Karpas-422 (cell line): ENCODE measurements at regions not wholly inside any gene's neighbourhood (a gene's known extent, or its start where the extent isn't known, plus 50 kb on each side); places are given as distances from the start of the nearest gene placed in this dataset.

Source experiments
- DNase-seq: peaks from one replicate; pipeline ENCODE4 v3.0.0-alpha.2; 2015
- H2AFZ ChIP-seq: fragments of 200-600 bp; sonication (generic); 2 replicates; pipeline ENCODE4 v1.6.1; 2014; ENCODE audit warnings: antibody characterized with exemption, low read length, mixed read lengths
- H3K27ac ChIP-seq: fragments of 200-600 bp; sonication (generic); 2 replicates; pipeline ENCODE4 v1.5.1; 2014; ENCODE audit warnings: mild to moderate bottlenecking, low read length, moderate library complexity
- H3K27me3 ChIP-seq: fragments of 200-600 bp; sonication (generic); 2 replicates; pipeline ENCODE4 v1.6.1; 2014; ENCODE audit warnings: low read length, mixed read lengths
- H3K36me3 ChIP-seq: fragments of 200-600 bp; sonication (generic); 2 replicates; pipeline ENCODE4 v1.6.1; 2014; ENCODE audit warnings: low read length, mixed read lengths; ENCODE audit not compliant: insufficient read depth
- H3K4me1 ChIP-seq: fragments of 200-600 bp; sonication (generic); 2 replicates; pipeline ENCODE4 v1.6.1; 2014; ENCODE audit warnings: mild to moderate bottlenecking, low read length, mixed read lengths
- H3K4me2 ChIP-seq: fragments of 200-600 bp; sonication (generic); 2 replicates; pipeline ENCODE4 v1.6.1; 2014; ENCODE audit warnings: low read length, low read depth, mild to moderate bottlenecking; ENCODE audit not compliant: poor library complexity, severe bottlenecking
- H3K4me3 ChIP-seq: fragments of 200-600 bp; sonication (generic); 2 replicates; pipeline ENCODE4 v1.5.1; 2014; ENCODE audit warnings: mild to moderate bottlenecking, antibody characterized with exemption, low read length, mixed read lengths
- H3K79me2 ChIP-seq: fragments of 200-600 bp; sonication (generic); 2 replicates; pipeline ENCODE4 v1.6.1; 2014; ENCODE audit warnings: mild to moderate bottlenecking, low read length, mixed read lengths
- H3K9ac ChIP-seq: fragments of 200-600 bp; sonication (generic); 2 replicates; pipeline ENCODE4 v1.6.0; 2014; ENCODE audit warnings: low read length
- H3K9me2 ChIP-seq: fragments of 200-600 bp; sonication (generic), shearing (Covaris generic); replicated peaks from 2 replicates; pipeline ENCODE4 v1.6.0; 2014; ENCODE audit warnings: mild to moderate bottlenecking, low read length, moderate library complexity; ENCODE audit not compliant: insufficient read depth
- H3K9me3 ChIP-seq: fragments of 300-700, 200-600 bp; sonication (generic); 2 replicates; pipeline ENCODE4 v1.6.1; 2014; ENCODE audit warnings: low read length, mixed read lengths
- H4K20me1 ChIP-seq: fragments of 200-600 bp; sonication (generic); 2 replicates; pipeline ENCODE4 v1.6.1; 2014; ENCODE audit warnings: mild to moderate bottlenecking, antibody characterized with exemption, low read length, low read depth; ENCODE audit not compliant: insufficient read depth

- no peaks in the 10 kb centered on the region for H3K9me3 ChIP-seq
- H2AFZ ChIP-seq = no peak overlapping the region
- H3K79me2 ChIP-seq = no peaks in the 10 kb centered on the region
- H3K36me3 ChIP-seq = no peaks in the 10 kb centered on the region
- H3K9me2 ChIP-seq = peaks cover 2% of the 10 kb centered on the region; the same call in 1 of the 2 replicates
- DNase-seq = no peak
- H3K27ac ChIP-seq = no peak overlapping the region
- H3K9ac ChIP-seq = no peak overlapping the region
- H3K27me3 ChIP-seq = no peaks in the 10 kb centered on the region
- no peak overlapping the region for H3K4me3 ChIP-seq
- H3K4me1 ChIP-seq = no peaks in the 10 kb centered on the region
- no peaks in the 10 kb centered on the region for H4K20me1 ChIP-seq
- no peak overlapping the region for H3K4me2 ChIP-seq
These were observed 860.4 kb upstream of the SOX11 start for GRCh38 chr2:4831751-4832150.

GRCh38 chr2:4832642-4833041 is 859.5 kb upstream of the SOX11 start:
- peaks cover 2% of the 10 kb centered on the region; the same call in 1 of the 2 replicates for H3K9me2 ChIP-seq
- no peaks in the 10 kb centered on the region for H4K20me1 ChIP-seq
- H3K4me2 ChIP-seq = no peak overlapping the region
- no peaks in the 10 kb centered on the region for H3K9me3 ChIP-seq
- no peak overlapping the region for H3K9ac ChIP-seq
- H2AFZ ChIP-seq = no peak overlapping the region
- no peak overlapping the region for H3K27ac ChIP-seq
- H3K79me2 ChIP-seq = no peaks in the 10 kb centered on the region
- no peaks in the 10 kb centered on the region for H3K36me3 ChIP-seq
- no peak overlapping the region for H3K4me3 ChIP-seq
- no peaks in the 10 kb centered on the region for H3K27me3 ChIP-seq
- no peaks in the 10 kb centered on the region for H3K4me1 ChIP-seq
- DNase-seq = no peak

- Histone ChIP-seq H3K4me1 (no peaks in the 10 kb centered on the region), H2AFZ (no peak overlapping the region), H3K9me2 (no peaks in the 10 kb centered on the region; the same call in 1 of the 2 replicates), H3K79me2 (no peaks in the 10 kb centered on the region), H3K9me3 (no peaks in the 10 kb centered on the region), H3K36me3 (no peaks in the 10 kb centered on the region), H3K4me3 (no peak overlapping the region), H4K20me1 (no peaks in the 10 kb centered on the region), H3K27me3 (no peaks in the 10 kb centered on the region), H3K9ac (no peak overlapping the region), H3K4me2 (no peak overlapping the region), H3K27ac (no peak overlapping the region)
- DNase-seq = no peak
These were observed 853.6 kb upstream of the SOX11 start for GRCh38 chr2:4838626-4839025.

- no peak overlapping the region for H3K27ac ChIP-seq
- H3K79me2 ChIP-seq = no peaks in the 10 kb centered on the region
- H3K4me3 ChIP-seq = no peak overlapping the region
- no peaks in the 10 kb centered on the region; the same call in 1 of the 2 replicates for H3K9me2 ChIP-seq
- no peak for DNase-seq
- no peaks in the 10 kb centered on the region for H3K36me3 ChIP-seq
- no peaks in the 10 kb centered on the region for H3K27me3 ChIP-seq
- H3K4me1 ChIP-seq = no peaks in the 10 kb centered on the region
- no peak overlapping the region for H2AFZ ChIP-seq
- no peaks in the 10 kb centered on the region for H3K9me3 ChIP-seq
- H4K20me1 ChIP-seq = no peaks in the 10 kb centered on the region
- H3K4me2 ChIP-seq = no peak overlapping the region
- H3K9ac ChIP-seq = no peak overlapping the region
These were observed 851.4 kb upstream of the SOX11 start for GRCh38 chr2:4840791-4841190.

- Histone ChIP-seq H3K4me2 (no peak overlapping the region), H3K27ac (no peak overlapping the region), H3K4me3 (no peak overlapping the region), H3K4me1 (no peaks in the 10 kb centered on the region), H4K20me1 (no peaks in the 10 kb centered on the region), H2AFZ (no peak overlapping the region), H3K27me3 (no peaks in the 10 kb centered on the region), H3K9me2 (no peaks in the 10 kb centered on the region), H3K9ac (no peak overlapping the region), H3K79me2 (no peaks in the 10 kb centered on the region), H3K36me3 (no peaks in the 10 kb centered on the region), H3K9me3 (no peaks in the 10 kb centered on the region)
- DNase-seq = no peak
These were observed 847.3 kb upstream of the SOX11 start for GRCh38 chr2:4844881-4845280.

- no peak for DNase-seq
These were observed 830.2 kb upstream of the SOX11 start for GRCh38 chr2:4862031-4862430.

GRCh38 chr2:4866198-4866597 is 826.0 kb upstream of the SOX11 start:
- H2AFZ ChIP-seq = no peak overlapping the region
- H3K36me3 ChIP-seq = no peaks in the 10 kb centered on the region
- DNase-seq = no peak
- H3K9ac ChIP-seq = no peak overlapping the region
- H3K27me3 ChIP-seq = no peaks in the 10 kb centered on the region
- no peak overlapping the region for H3K27ac ChIP-seq
- H3K4me3 ChIP-seq = no peak overlapping the region
- H3K9me2 ChIP-seq = no peaks in the 10 kb centered on the region
- no peaks in the 10 kb centered on the region for H3K9me3 ChIP-seq
- H3K79me2 ChIP-seq = no peaks in the 10 kb centered on the region
- H3K4me1 ChIP-seq = no peaks in the 10 kb centered on the region
- no peaks in the 10 kb centered on the region for H4K20me1 ChIP-seq
- H3K4me2 ChIP-seq = no peak overlapping the region

More at GRCh38 chr2:4862031-4862430, 830.2 kb upstream of the SOX11 start:
- H2AFZ ChIP-seq = no peak overlapping the region
- no peak overlapping the region for H3K9ac ChIP-seq
- no peaks in the 10 kb centered on the region; the same call in 1 of the 2 replicates for H3K9me2 ChIP-seq
- H3K36me3 ChIP-seq = no peaks in the 10 kb centered on the region
- no peaks in the 10 kb centered on the region for H3K79me2 ChIP-seq
- no peaks in the 10 kb centered on the region for H4K20me1 ChIP-seq
- no peak overlapping the region for H3K4me2 ChIP-seq
- H3K27me3 ChIP-seq = no peaks in the 10 kb centered on the region
- H3K4me3 ChIP-seq = no peak overlapping the region
- no peaks in the 10 kb centered on the region for H3K9me3 ChIP-seq
- no peak overlapping the region for H3K27ac ChIP-seq
- no peaks in the 10 kb centered on the region for H3K4me1 ChIP-seq

GRCh38 chr2:4868466-4868865 is 823.7 kb upstream of the SOX11 start:
- no peak for DNase-seq
- no peak overlapping the region for H2AFZ ChIP-seq
- no peaks in the 10 kb centered on the region for H3K36me3 ChIP-seq
- no peaks in the 10 kb centered on the region for H3K79me2 ChIP-seq
- no peak overlapping the region for H3K9ac ChIP-seq
- no peak overlapping the region for H3K27ac ChIP-seq
- no peaks in the 10 kb centered on the region for H3K27me3 ChIP-seq
- no peak overlapping the region for H3K4me3 ChIP-seq
- H3K4me1 ChIP-seq = no peaks in the 10 kb centered on the region
- H3K9me2 ChIP-seq = no peaks in the 10 kb centered on the region
- H3K4me2 ChIP-seq = no peak overlapping the region
- no peaks in the 10 kb centered on the region for H3K9me3 ChIP-seq
- no peaks in the 10 kb centered on the region for H4K20me1 ChIP-seq

- DNase-seq = no peak
- Histone ChIP-seq H3K4me3 (no peak overlapping the region), H3K9me3 (no peaks in the 10 kb centered on the region), H3K4me1 (no peaks in the 10 kb centered on the region), H3K27ac (no peak overlapping the region), H3K27me3 (no peaks in the 10 kb centered on the region), H4K20me1 (no peaks in the 10 kb centered on the region), H3K9ac (no peak overlapping the region), H3K79me2 (no peaks in the 10 kb centered on the region), H3K36me3 (no peaks in the 10 kb centered on the region), H2AFZ (no peak overlapping the region), H3K9me2 (no peaks in the 10 kb centered on the region), H3K4me2 (no peak overlapping the region)
These were observed 823.0 kb upstream of the SOX11 start for GRCh38 chr2:4869154-4869553.
